ENCODE measurements at regions not wholly inside any gene's neighbourhood (a gene's known extent, or its start where the extent isn't known, plus 50 kb on each side); places are given as distances from the start of the nearest gene placed in this dataset.

DNA sequence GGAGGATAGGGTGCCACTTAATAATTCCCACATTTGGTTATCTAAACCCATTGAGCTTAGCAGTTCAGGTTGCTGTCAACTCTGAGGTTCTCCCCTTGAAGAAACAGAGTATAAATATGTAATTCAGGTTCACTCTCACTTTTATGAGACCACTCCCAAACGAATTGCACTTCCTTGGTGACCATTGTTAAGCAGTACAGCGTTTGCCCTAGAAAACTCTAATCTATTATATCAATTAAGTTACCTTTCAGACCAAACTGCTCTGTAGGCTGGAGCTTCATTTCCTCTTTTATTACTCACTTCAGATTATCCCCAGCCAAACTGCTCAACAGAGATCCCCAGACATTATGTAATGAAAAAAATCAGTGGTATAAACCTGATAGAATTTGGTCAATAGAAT, 1317.0 kb upstream of the ACO1 start (continued):
- TF ChIP-seq, protein P1, sequence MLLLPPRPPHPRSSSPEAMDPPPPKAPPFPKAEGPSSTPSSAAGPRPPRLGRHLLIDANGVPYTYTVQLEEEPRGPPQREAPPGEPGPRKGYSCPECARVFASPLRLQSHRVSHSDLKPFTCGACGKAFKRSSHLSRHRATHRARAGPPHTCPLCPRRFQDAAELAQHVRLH (tag by site-specific recombination; IDR thresholded peaks at IDR 0.05), result no peak
- TF ChIP-seq MYNN (tag by site-specific recombination; IDR thresholded peaks at IDR 0.05; ENCODE audit: borderline replicate concordance) (no peak), ZNF76 (tag by site-specific recombination; IDR thresholded peaks at IDR 0.05; ENCODE audit: borderline replicate concordance, low read depth) (no peak), ZNF23 (tag by site-specific recombination; IDR thresholded peaks at IDR 0.05; ENCODE audit: borderline replicate concordance) (no peak)
- TF ChIP-seq, protein P2, sequence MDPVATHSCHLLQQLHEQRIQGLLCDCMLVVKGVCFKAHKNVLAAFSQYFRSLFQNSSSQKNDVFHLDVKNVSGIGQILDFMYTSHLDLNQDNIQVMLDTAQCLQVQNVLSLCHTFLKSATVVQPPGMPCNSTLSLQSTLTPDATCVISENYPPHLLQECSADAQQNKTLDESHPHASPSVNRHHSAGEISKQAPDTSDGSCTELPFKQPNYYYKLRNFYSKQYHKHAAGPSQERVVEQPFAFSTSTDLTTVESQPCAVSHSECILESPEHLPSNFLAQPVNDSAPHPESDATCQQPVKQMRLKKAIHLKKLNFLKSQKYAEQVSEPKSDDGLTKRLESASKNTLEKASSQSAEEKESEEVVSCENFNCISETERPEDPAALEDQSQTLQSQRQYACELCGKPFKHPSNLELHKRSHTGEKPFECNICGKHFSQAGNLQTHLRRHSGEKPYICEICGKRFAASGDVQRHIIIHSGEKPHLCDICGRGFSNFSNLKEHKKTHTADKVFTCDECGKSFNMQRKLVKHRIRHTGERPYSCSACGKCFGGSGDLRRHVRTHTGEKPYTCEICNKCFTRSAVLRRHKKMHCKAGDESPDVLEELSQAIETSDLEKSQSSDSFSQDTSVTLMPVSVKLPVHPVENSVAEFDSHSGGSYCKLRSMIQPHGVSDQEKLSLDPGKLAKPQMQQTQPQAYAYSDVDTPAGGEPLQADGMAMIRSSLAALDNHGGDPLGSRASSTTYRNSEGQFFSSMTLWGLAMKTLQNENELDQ (tag by site-specific recombination; IDR thresholded peaks at IDR 0.05; ENCODE audit: low read depth), result no peak

DNA sequence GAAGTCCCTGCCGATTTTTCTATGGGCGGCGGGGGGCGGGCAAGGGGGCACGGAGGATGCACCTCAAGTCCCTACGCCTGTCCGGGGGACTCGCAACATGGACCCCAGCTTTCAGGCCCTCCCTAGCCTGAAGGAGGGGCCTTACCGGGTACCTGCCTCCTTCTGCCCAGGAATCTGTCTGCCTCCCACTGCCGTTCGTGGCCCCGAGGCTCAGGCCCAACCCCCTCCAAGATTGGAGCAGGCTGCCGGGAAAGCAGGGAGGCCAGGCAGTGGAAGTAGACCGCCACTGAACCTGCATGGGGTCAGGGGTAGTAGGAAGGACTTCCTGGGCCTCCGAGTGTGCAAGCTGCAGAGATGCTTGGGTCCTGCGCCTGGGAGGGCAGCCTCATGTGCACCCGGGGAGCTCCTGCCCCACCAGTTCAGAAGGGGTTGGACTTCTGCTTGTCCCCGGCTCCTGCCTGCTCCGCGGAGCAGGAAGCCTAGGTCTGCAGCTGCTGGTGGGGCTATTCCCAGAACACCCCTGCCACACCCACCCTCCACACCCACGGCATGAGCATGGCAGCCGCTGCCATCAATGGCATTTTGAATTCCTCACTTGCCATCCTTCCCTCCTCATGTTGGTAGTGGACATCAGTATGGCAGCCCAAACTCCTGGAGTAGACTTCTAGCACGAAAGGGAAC, 1312.7 kb upstream of the ACO1 start:
- ChIA-PET POLR2A (no interaction called here), CTCF (no interaction called here)
- Histone ChIP-seq H3K4me1 (ENCODE audit: control insufficient read depth, insufficient read depth, low read length) (no peaks in the 10 kb centered on the region), H3K4me3 (ENCODE audit: low read depth, low read length) (no peak overlapping the region), H3K36me3 (ENCODE audit: control insufficient read depth in 2 of 2, insufficient read depth in 1 of 2, low read length in 2 of 2) (no peaks in the 10 kb centered on the region), H3K27ac (ENCODE audit: extremely low read depth, low read depth, low read length) (no peak overlapping the region), H3K9me3 (ENCODE audit: control insufficient read depth, insufficient read depth, low read depth, low read length) (no peaks in the 10 kb centered on the region)
- TF ChIP-seq ZNF488 (tag by site-specific recombination; IDR thresholded peaks at IDR 0.05) (no peak), ZNF785 (tag by site-specific recombination; IDR thresholded peaks at IDR 0.05) (no peak), OSR2 (tag by site-specific recombination; IDR thresholded peaks at IDR 0.05) (no peak), ZNF239 (tag by site-specific recombination; IDR thresholded peaks at IDR 0.05) (no peak), ZNF37A (tag by site-specific recombination; IDR thresholded peaks at IDR 0.05) (no peak), ZIC2 (tag by site-specific recombination; IDR thresholded peaks at IDR 0.05) (no peak), ZNF621 (tag by site-specific recombination; IDR thresholded peaks at IDR 0.05) (no peak), YY1 (tag by site-specific recombination; IDR thresholded peaks at IDR 0.05) (no peak), ZFHX2 (tag by site-specific recombination; conservative IDR thresholded peaks at IDR 0.05) (no peak), ZNF280D (tag by site-specific recombination; IDR thresholded peaks at IDR 0.05) (no peak), ZNF416 (tag by site-specific recombination; IDR thresholded peaks at IDR 0.05) (no peak), ATF2 (tag by site-specific recombination; IDR thresholded peaks at IDR 0.05; ENCODE audit: low read depth) (no peak), OVOL3 (tag by site-specific recombination; IDR thresholded peaks at IDR 0.05) (no peak), ZNF707 (tag by site-specific recombination; IDR thresholded peaks at IDR 0.05) (no peak), KLF7 (tag by site-specific recombination; IDR thresholded peaks at IDR 0.05; ENCODE audit: borderline replicate concordance) (no peak), SCRT1 (tag by site-specific recombination; IDR thresholded peaks at IDR 0.05; ENCODE audit: borderline replicate concordance) (no peak), ZNF221 (tag by site-specific recombination; IDR thresholded peaks at IDR 0.05; ENCODE audit: borderline replicate concordance) (no peak), KLF8 (tag by site-specific recombination; IDR thresholded peaks at IDR 0.05) (no peak), GLI4 (tag by site-specific recombination; IDR thresholded peaks at IDR 0.05) (no peak)
- TF ChIP-seq, protein P2 (tag by site-specific recombination; IDR thresholded peaks at IDR 0.05; ENCODE audit: low read depth), result no peak

Data from HEK293 (cell line).